HL-60 (cell line): ENCODE measurements at regions not wholly inside any gene's neighbourhood (a gene's known extent, or its start where the extent isn't known, plus 50 kb on each side); places are given as distances from the start of the nearest gene placed in this dataset.

Experiments used
- CTCF ChIP-seq: IDR thresholded peaks from one replicate; pipeline ENCODE4 v1.5.1; 2011; ENCODE audit warnings: low read length, control low read depth, inconsistent platforms; ENCODE audit not compliant: insufficient read depth
- GABPA ChIP-seq: IDR thresholded peaks from 2 replicates; pipeline ENCODE4 v1.6.1; 2012; ENCODE audit warnings: low read depth
- POLR2AphosphoS5 ChIP-seq: IDR thresholded peaks from 2 replicates; pipeline ENCODE4 v1.6.1; 2012; ENCODE audit warnings: low read depth
- SPI1 ChIP-seq: IDR thresholded peaks from 2 replicates; pipeline ENCODE4 v1.6.1; 2012; ENCODE audit warnings: low read depth, mild to moderate bottlenecking, borderline replicate concordance

GRCh38 chr6:142518761-142519160 is 217.0 kb downstream of the ADGRG6 start:
- TF ChIP-seq CTCF, result no peak
- TF ChIP-seq POLR2AphosphoS5, result no peak
- no peak for TF ChIP-seq GABPA
- TF ChIP-seq SPI1, result no peak
